HCT116 (cell line): ENCODE measurements at regions not wholly inside any gene's neighbourhood (a gene's known extent, or its start where the extent isn't known, plus 50 kb on each side); places are given as distances from the start of the nearest gene placed in this dataset.

Source experiments
- ATAC-seq: fragments of 200-7000 bp; cut with Tn5 transposase; 2 replicates; pipeline ENCODE4 v1.9.1; 2020; ENCODE audit warnings: mild to moderate bottlenecking, moderate library complexity
- BruUV-seq: library from RNA; stranded (reverse); fragments of 400-500 nt; replicated peaks from 2 replicates; lab custom pipeline; 2021; lab: Mats Ljungman, UMichigan
- CTCF ChIA-PET: fragments of 300-600 bp; sonication (Branson Sonifier 250); formaldehyde crosslinking; loops from one replicate; lab custom pipeline; 2021; ENCODE audit warnings: antibody characterized with exemption; lab: Charles Lee
- POLR2A ChIA-PET: fragments of 300-600, 350-600 bp; sonication (Branson Sonifier 250); formaldehyde crosslinking; loops from one replicate; lab custom pipeline; 2021; ENCODE audit warnings: antibody characterized with exemption; lab: Charles Lee
- RAD21 ChIA-PET, 2 experiments: fragments of 300-600 bp; sonication (Branson Sonifier 250); formaldehyde crosslinking; loops; one replicate each; lab custom pipeline; 2023; ENCODE audit warnings: low total read pairs in 2 of 2; ENCODE audit not compliant: uncharacterized antibody in 2 of 2, unreplicated experiment in 2 of 2, low non-redundant PET in 1 of 2; lab: Charles Lee
- DNase-seq: peaks from one replicate; pipeline ENCODE4 v3.0.0-alpha.2; 2010; ENCODE audit warnings: low read depth, low spot score
- H2AFZ ChIP-seq: fragments of 200-600 bp; shearing (Covaris generic), sonication (generic); 2 replicates; pipeline ENCODE4 v1.6.1; 2017; ENCODE audit warnings: low read depth, mixed run types, mixed read lengths, antibody characterized with exemption, low read length; ENCODE audit not compliant: poor library complexity, severe bottlenecking
- H3K27ac ChIP-seq: 2 replicates; pipeline ENCODE4 v1.5.1; 2012; ENCODE audit warnings: low read depth, low read length
- H3K27me3 ChIP-seq: fragments of 200-600 bp; sonication (generic); 2 replicates; pipeline ENCODE4 v1.6.1; 2016; ENCODE audit warnings: mixed run types, low read length, mixed read lengths; ENCODE audit not compliant: insufficient read depth
- H3K36me3 ChIP-seq, 2 experiments: fragments of 200-500 bp in 1 of 2; fragments of 200-600 bp in 1 of 2; sonication (Bioruptor generic) in 1 of 2; sonication (generic) in 1 of 2; 2 replicates each; pipeline versions ENCODE4 v1.5.1 to v1.6.1; 2014 to 2016; ENCODE audit warnings: low read length in 2 of 2, inconsistent platforms in 1 of 2, mixed read lengths in 1 of 2, mixed run types in 1 of 2; ENCODE audit not compliant: insufficient read depth in 2 of 2, control insufficient read depth in 1 of 2
- H3K4me1 ChIP-seq, 2 experiments: fragments of 200-600 bp in 1 of 2; sonication (generic) in 1 of 2; 2 replicates each; pipeline versions ENCODE4 v1.5.1 to v1.6.1; 2012 to 2017; ENCODE audit warnings: low read length in 2 of 2, inconsistent platforms in 1 of 2, mild to moderate bottlenecking in 1 of 2, mixed read lengths in 1 of 2, mixed run types in 1 of 2, moderate library complexity in 1 of 2; ENCODE audit not compliant: insufficient read depth in 2 of 2, control insufficient read depth in 1 of 2
- H3K4me2 ChIP-seq: fragments of 200-600 bp; sonication (generic); 2 replicates; pipeline ENCODE4 v1.6.1; 2017; ENCODE audit warnings: mixed run types, low read length, mixed read lengths
- H3K4me3 ChIP-seq, 2 experiments: fragments of 200-600 bp in 1 of 2; sonication (generic) in 1 of 2; replicated peaks in 1 of 2; 2 replicates each; pipeline ENCODE4 v1.5.1; 2011 to 2016; ENCODE audit warnings: low read length in 2 of 2, control low read depth in 1 of 2, low read depth in 1 of 2, mild to moderate bottlenecking in 1 of 2, mixed read lengths in 1 of 2, mixed run types in 1 of 2
- H3K79me2 ChIP-seq: fragments of 200-600 bp; sonication (generic); 2 replicates; pipeline ENCODE4 v1.6.1; 2017; ENCODE audit warnings: mild to moderate bottlenecking, mixed run types, low read length, moderate library complexity, mixed read lengths; ENCODE audit not compliant: insufficient read depth
- H3K9ac ChIP-seq: fragments of 200-600 bp; sonication (generic); 2 replicates; pipeline ENCODE4 v1.6.1; 2016; ENCODE audit warnings: low read length, mixed read lengths
- H3K9me2 ChIP-seq: fragments of 200-600 bp; sonication (generic), shearing (Covaris generic); 2 replicates; pipeline ENCODE4 v1.6.1; 2017; ENCODE audit warnings: mixed run types, mild to moderate bottlenecking, moderate library complexity; ENCODE audit not compliant: insufficient read depth
- H3K9me3 ChIP-seq, 2 experiments: fragments of 200-500 bp in 1 of 2; fragments of 200-600 bp in 1 of 2; sonication (Bioruptor generic) in 1 of 2; sonication (generic) in 1 of 2; 2 replicates each; pipeline ENCODE4 v1.6.1; 2014 to 2017; ENCODE audit warnings: low read length in 2 of 2, mixed read lengths in 2 of 2, inconsistent platforms in 1 of 2, low read depth in 1 of 2, mild to moderate bottlenecking in 1 of 2, mixed run types in 1 of 2, moderate library complexity in 1 of 2; ENCODE audit not compliant: control insufficient read depth in 1 of 2, insufficient read depth in 1 of 2
- H4K20me1 ChIP-seq: fragments of 200-600 bp; sonication (generic), shearing (Covaris generic); 2 replicates; pipeline ENCODE4 v1.6.1; 2017; ENCODE audit warnings: mixed run types, mild to moderate bottlenecking, moderate library complexity; ENCODE audit not compliant: insufficient read depth
- EGR1 ChIP-seq: IDR thresholded peaks from 2 replicates; pipeline ENCODE4 v1.6.1; 2012; ENCODE audit warnings: low read depth
- ELF1 ChIP-seq: IDR thresholded peaks from 2 replicates; pipeline ENCODE4 v1.6.1; 2012; ENCODE audit warnings: low read depth, borderline replicate concordance
- EZH2 ChIP-seq: fragments of 200-600 bp; sonication (generic); IDR thresholded peaks from 2 replicates; pipeline ENCODE4 v1.6.1; 2017; ENCODE audit warnings: antibody characterized with exemption, mixed run types
- EZH2phosphoT487 ChIP-seq: fragments of 200-600 bp; IDR thresholded peaks from 2 replicates; pipeline ENCODE4 v1.6.1; 2018; ENCODE audit warnings: antibody characterized with exemption, borderline replicate concordance
- FOSL1 ChIP-seq: IDR thresholded peaks from 2 replicates; pipeline ENCODE4 v1.6.1; 2012; ENCODE audit warnings: low read depth
- JUND ChIP-seq: IDR thresholded peaks from 2 replicates; pipeline ENCODE4 v1.6.1; 2012
- POLR2A ChIP-seq: IDR thresholded peaks from 2 replicates; pipeline ENCODE4 v1.7.0; 2011; ENCODE audit warnings: borderline replicate concordance; ENCODE audit not compliant: insufficient read depth, insufficient read length; ENCODE audit errors: extremely low read depth
- POLR2AphosphoS5 ChIP-seq: IDR thresholded peaks from 2 replicates; pipeline ENCODE4 v1.6.1; 2011; ENCODE audit warnings: mild to moderate bottlenecking, low read depth, low read length, moderate library complexity
- SIN3A ChIP-seq: IDR thresholded peaks from 2 replicates; pipeline ENCODE4 v1.6.1; 2012; ENCODE audit warnings: low read depth
- SP1 ChIP-seq: IDR thresholded peaks from 2 replicates; pipeline ENCODE4 v1.6.1; 2012; ENCODE audit warnings: low read depth
- SRF ChIP-seq: IDR thresholded peaks from 2 replicates; pipeline ENCODE4 v1.6.1; 2012; ENCODE audit warnings: low read depth
- TCF7L2 ChIP-seq: IDR thresholded peaks from 2 replicates; pipeline ENCODE4 v1.7.0; 2011; ENCODE audit warnings: borderline replicate concordance, inconsistent platforms; ENCODE audit not compliant: insufficient read depth, insufficient read length; ENCODE audit errors: extremely low read depth
- YY1 ChIP-seq: IDR thresholded peaks from 2 replicates; pipeline ENCODE4 v1.6.1; 2011; ENCODE audit warnings: low read length, low read depth, moderate library complexity, mild to moderate bottlenecking; ENCODE audit not compliant: insufficient replicate concordance; ENCODE audit errors: extremely low read depth
- ZFX ChIP-seq: fragments of 450-650 bp; IDR thresholded peaks from 2 replicates; pipeline ENCODE4 v1.6.1; 2017
- ZNF274 ChIP-seq: fragments of 200-500 bp; sonication (Bioruptor generic); IDR thresholded peaks from 2 replicates; pipeline ENCODE4 v1.6.1; 2014; ENCODE audit warnings: mild to moderate bottlenecking, low read depth, low read length, inconsistent platforms
- intact Hi-C: fragments of 100-400 bp; cut with micrococcal nuclease; formaldehyde crosslinking; loops from 2 replicates; pipeline ENCODE4 v1.10.0; 2022
- TF ChIP-seq, protein P1 (sequence below), 3 experiments: fragments of 200-600 bp in 1 of 3; sonication (generic) in 1 of 3; IDR thresholded peaks in 2 of 3; conservative IDR thresholded peaks in 1 of 3; 2 replicates each; pipeline ENCODE4 v1.5.1; 2012 to 2017; ENCODE audit warnings: low read depth in 2 of 3, low read length in 2 of 3, antibody characterized with exemption in 1 of 3, borderline replicate concordance in 1 of 3, control low read depth in 1 of 3, mild to moderate bottlenecking in 1 of 3, mixed read lengths in 1 of 3, mixed run types in 1 of 3, moderate library complexity in 1 of 3; ENCODE audit not compliant: insufficient read depth in 1 of 3
- TF ChIP-seq, protein P2 (sequence below): IDR thresholded peaks from 2 replicates; pipeline ENCODE4 v1.6.1; 2012; ENCODE audit warnings: low read depth
- TF ChIP-seq, protein P3 (sequence below): IDR thresholded peaks from 2 replicates; pipeline ENCODE4 v1.6.1; 2012
- TF ChIP-seq, protein P4 (sequence below): IDR thresholded peaks from 2 replicates; pipeline ENCODE4 v1.6.1; 2012

DNA sequence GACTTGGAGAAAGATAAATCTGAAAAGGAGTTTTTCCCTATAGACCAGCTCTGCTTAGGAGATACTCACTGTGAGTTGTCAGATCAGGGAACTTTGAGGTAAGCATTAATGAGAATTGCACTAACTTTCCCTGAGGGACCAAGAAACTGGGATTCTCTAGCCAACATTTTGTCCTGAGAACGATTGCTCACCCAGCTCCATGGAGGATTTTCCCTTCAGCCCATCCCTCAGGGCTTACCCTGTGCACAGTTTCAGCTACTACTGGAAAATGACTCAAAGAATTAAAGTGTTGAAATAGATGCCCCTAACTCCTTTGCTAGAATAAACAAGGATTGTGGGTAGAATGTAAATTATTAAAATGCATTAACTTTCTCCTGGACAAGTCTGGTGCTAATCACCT is 237.2 kb upstream of the IL12B start:
- Histone ChIP-seq H3K4me1 (peaks cover 9 to 10% of the 10 kb centered on the region in 2 experiments; a peak in 3 of 4 replicates), H3K9ac (no peak overlapping the region), H3K4me2 (no peak overlapping the region), H3K79me2 (no peaks in the 10 kb centered on the region), H3K4me3 (no peak overlapping the region), H3K36me3 (no peaks in the 10 kb centered on the region), H2AFZ (no peak overlapping the region), H4K20me1 (no peaks in the 10 kb centered on the region), H3K27me3 (no peaks in the 10 kb centered on the region), H3K9me3 (no peaks in the 10 kb centered on the region), H3K9me2 (no peaks in the 10 kb centered on the region), H3K27ac (no peak overlapping the region)
- no peak for DNase-seq
- ChIA-PET POLR2A (no interaction called here), RAD21 (no interaction called here), CTCF (no interaction called here)
- TF ChIP-seq, protein P1, sequence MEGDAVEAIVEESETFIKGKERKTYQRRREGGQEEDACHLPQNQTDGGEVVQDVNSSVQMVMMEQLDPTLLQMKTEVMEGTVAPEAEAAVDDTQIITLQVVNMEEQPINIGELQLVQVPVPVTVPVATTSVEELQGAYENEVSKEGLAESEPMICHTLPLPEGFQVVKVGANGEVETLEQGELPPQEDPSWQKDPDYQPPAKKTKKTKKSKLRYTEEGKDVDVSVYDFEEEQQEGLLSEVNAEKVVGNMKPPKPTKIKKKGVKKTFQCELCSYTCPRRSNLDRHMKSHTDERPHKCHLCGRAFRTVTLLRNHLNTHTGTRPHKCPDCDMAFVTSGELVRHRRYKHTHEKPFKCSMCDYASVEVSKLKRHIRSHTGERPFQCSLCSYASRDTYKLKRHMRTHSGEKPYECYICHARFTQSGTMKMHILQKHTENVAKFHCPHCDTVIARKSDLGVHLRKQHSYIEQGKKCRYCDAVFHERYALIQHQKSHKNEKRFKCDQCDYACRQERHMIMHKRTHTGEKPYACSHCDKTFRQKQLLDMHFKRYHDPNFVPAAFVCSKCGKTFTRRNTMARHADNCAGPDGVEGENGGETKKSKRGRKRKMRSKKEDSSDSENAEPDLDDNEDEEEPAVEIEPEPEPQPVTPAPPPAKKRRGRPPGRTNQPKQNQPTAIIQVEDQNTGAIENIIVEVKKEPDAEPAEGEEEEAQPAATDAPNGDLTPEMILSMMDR (IDR thresholded peaks at IDR 0.05 in 2 of 3, conservative IDR thresholded peaks at IDR 0.05 in 1 of 3; ENCODE audit: borderline replicate concordance in 1 of 3, insufficient read depth in 1 of 3, low read depth in 2 of 3, low read length in 2 of 3), result no peak
- TF ChIP-seq EZH2phosphoT487 (no peak), JUND (no peak), EGR1 (no peak), SIN3A (no peak), ZFX (no peak), YY1 (no peak), POLR2A (no peak), EZH2 (no peak), SRF (no peak), ZNF274 (no peak), POLR2AphosphoS5 (no peak), ELF1 (no peak), FOSL1 (no peak), TCF7L2 (no peak), SP1 (no peak)
- TF ChIP-seq, protein P2, sequence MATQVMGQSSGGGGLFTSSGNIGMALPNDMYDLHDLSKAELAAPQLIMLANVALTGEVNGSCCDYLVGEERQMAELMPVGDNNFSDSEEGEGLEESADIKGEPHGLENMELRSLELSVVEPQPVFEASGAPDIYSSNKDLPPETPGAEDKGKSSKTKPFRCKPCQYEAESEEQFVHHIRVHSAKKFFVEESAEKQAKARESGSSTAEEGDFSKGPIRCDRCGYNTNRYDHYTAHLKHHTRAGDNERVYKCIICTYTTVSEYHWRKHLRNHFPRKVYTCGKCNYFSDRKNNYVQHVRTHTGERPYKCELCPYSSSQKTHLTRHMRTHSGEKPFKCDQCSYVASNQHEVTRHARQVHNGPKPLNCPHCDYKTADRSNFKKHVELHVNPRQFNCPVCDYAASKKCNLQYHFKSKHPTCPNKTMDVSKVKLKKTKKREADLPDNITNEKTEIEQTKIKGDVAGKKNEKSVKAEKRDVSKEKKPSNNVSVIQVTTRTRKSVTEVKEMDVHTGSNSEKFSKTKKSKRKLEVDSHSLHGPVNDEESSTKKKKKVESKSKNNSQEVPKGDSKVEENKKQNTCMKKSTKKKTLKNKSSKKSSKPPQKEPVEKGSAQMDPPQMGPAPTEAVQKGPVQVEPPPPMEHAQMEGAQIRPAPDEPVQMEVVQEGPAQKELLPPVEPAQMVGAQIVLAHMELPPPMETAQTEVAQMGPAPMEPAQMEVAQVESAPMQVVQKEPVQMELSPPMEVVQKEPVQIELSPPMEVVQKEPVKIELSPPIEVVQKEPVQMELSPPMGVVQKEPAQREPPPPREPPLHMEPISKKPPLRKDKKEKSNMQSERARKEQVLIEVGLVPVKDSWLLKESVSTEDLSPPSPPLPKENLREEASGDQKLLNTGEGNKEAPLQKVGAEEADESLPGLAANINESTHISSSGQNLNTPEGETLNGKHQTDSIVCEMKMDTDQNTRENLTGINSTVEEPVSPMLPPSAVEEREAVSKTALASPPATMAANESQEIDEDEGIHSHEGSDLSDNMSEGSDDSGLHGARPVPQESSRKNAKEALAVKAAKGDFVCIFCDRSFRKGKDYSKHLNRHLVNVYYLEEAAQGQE, result no peak
- TF ChIP-seq, protein P3, sequence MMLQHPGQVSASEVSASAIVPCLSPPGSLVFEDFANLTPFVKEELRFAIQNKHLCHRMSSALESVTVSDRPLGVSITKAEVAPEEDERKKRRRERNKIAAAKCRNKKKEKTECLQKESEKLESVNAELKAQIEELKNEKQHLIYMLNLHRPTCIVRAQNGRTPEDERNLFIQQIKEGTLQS, result no peak
- TF ChIP-seq, protein P4, sequence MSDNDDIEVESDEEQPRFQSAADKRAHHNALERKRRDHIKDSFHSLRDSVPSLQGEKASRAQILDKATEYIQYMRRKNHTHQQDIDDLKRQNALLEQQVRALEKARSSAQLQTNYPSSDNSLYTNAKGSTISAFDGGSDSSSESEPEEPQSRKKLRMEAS, result no peak
- intact Hi-C loops, result no loop called here
- ATAC-seq, result no peak
- BruUV-seq, result no TSS peak
